H9 (cell line): ENCODE measurements at regions not wholly inside any gene's neighbourhood (a gene's known extent, or its start where the extent isn't known, plus 50 kb on each side); places are given as distances from the start of the nearest gene placed in this dataset.

ENCODE experiments used
- DNase-seq: peaks from one replicate; pipeline ENCODE4 v3.0.0-alpha.2; 2017
- H2AFZ ChIP-seq: one replicate; pipeline ENCODE4 v1.6.1; 2013; ENCODE audit warnings: mild to moderate bottlenecking, low read length, control low read depth, moderate library complexity
- H2AK5ac ChIP-seq: 2 replicates; pipeline ENCODE4 v1.6.1; 2013; ENCODE audit warnings: low read length, control low read depth, mixed read lengths; ENCODE audit not compliant: insufficient read length
- H2BK120ac ChIP-seq: one replicate; pipeline ENCODE4 v1.6.1; 2013; ENCODE audit warnings: low read depth, mild to moderate bottlenecking, low read length, control low read depth, inconsistent platforms; ENCODE audit not compliant: poor library complexity, severe bottlenecking
- H2BK12ac ChIP-seq: 2 replicates; pipeline ENCODE4 v1.6.1; 2013; ENCODE audit warnings: low read length, control low read depth, mixed read lengths, low read depth; ENCODE audit not compliant: insufficient read length
- H2BK15ac ChIP-seq: 2 replicates; pipeline ENCODE4 v1.6.1; 2013; ENCODE audit warnings: low read depth, low read length, control low read depth
- H2BK20ac ChIP-seq: one replicate; pipeline ENCODE4 v1.6.1; 2013; ENCODE audit warnings: low read depth, mild to moderate bottlenecking, low read length, control low read depth, inconsistent platforms; ENCODE audit not compliant: poor library complexity, severe bottlenecking
- H2BK5ac ChIP-seq: 2 replicates; pipeline ENCODE4 v1.6.1; 2013; ENCODE audit warnings: low read length, control low read depth, mixed read lengths; ENCODE audit not compliant: insufficient read length
- H3K14ac ChIP-seq: 2 replicates; pipeline ENCODE4 v1.6.1; 2013; ENCODE audit warnings: low read length, control low read depth; ENCODE audit not compliant: insufficient read depth
- H3K18ac ChIP-seq: 2 replicates; pipeline ENCODE4 v1.6.1; 2013; ENCODE audit warnings: low read depth, mild to moderate bottlenecking, mixed read lengths, low read length, control low read depth; ENCODE audit not compliant: insufficient read length
- H3K23ac ChIP-seq: 2 replicates; pipeline ENCODE4 v1.6.1; 2013; ENCODE audit warnings: low read length, control low read depth, mixed read lengths, low read depth; ENCODE audit not compliant: insufficient read length
- H3K23me2 ChIP-seq: 2 replicates; pipeline ENCODE4 v1.6.1; 2013; ENCODE audit warnings: low read depth, mild to moderate bottlenecking, mixed read lengths, low read length, control low read depth; ENCODE audit not compliant: insufficient read length, poor library complexity, severe bottlenecking
- H3K27ac ChIP-seq: 2 replicates; pipeline ENCODE4 v1.5.1; 2013; ENCODE audit warnings: low read length, control low read depth, mixed read lengths, low read depth; ENCODE audit not compliant: insufficient read length
- H3K27me3 ChIP-seq: 2 replicates; pipeline ENCODE4 v1.6.1; 2013; ENCODE audit warnings: low read length, control low read depth, inconsistent platforms; ENCODE audit not compliant: insufficient read depth
- H3K4ac ChIP-seq: 2 replicates; pipeline ENCODE4 v1.6.1; 2013; ENCODE audit warnings: low read depth, mild to moderate bottlenecking, control low read depth, inconsistent platforms, low read length, moderate library complexity
- H3K4me1 ChIP-seq: 2 replicates; pipeline ENCODE4 v1.6.1; 2013; ENCODE audit warnings: low read length, control low read depth, inconsistent platforms; ENCODE audit not compliant: insufficient read depth
- H3K4me2 ChIP-seq: 2 replicates; pipeline ENCODE4 v1.6.1; 2013; ENCODE audit warnings: low read length, control low read depth, mixed read lengths; ENCODE audit not compliant: insufficient read length, insufficient read depth
- H3K56ac ChIP-seq: 2 replicates; pipeline ENCODE4 v1.6.1; 2013; ENCODE audit warnings: low read depth, mild to moderate bottlenecking, mixed read lengths, low read length, control low read depth; ENCODE audit not compliant: insufficient read length
- H3K79me1 ChIP-seq: 2 replicates; pipeline ENCODE4 v1.6.1; 2013; ENCODE audit warnings: low read depth, mild to moderate bottlenecking, moderate library complexity, low read length, control low read depth, inconsistent platforms; ENCODE audit not compliant: insufficient read depth, poor library complexity, severe bottlenecking
- H3K79me2 ChIP-seq: 2 replicates; pipeline ENCODE4 v1.6.1; 2013; ENCODE audit warnings: low read length, control low read depth, inconsistent platforms; ENCODE audit not compliant: insufficient read depth
- H3K9ac ChIP-seq: 2 replicates; pipeline ENCODE4 v1.6.1; 2013; ENCODE audit warnings: low read length, control low read depth, mixed read lengths; ENCODE audit not compliant: insufficient read length; ENCODE audit errors: extremely low read depth
- H3K9me3 ChIP-seq: one replicate; pipeline ENCODE4 v1.6.1; 2013; ENCODE audit warnings: low read depth, low read length, inconsistent platforms; ENCODE audit not compliant: control insufficient read depth
- H3T11ph ChIP-seq: one replicate; pipeline ENCODE4 v1.6.1; 2013; ENCODE audit warnings: mild to moderate bottlenecking, low read length, control low read depth, inconsistent platforms
- H4K20me1 ChIP-seq: one replicate; pipeline ENCODE4 v1.6.1; 2013; ENCODE audit not compliant: control insufficient read depth, insufficient read length, insufficient read depth
- H4K5ac ChIP-seq: 2 replicates; pipeline ENCODE4 v1.6.1; 2013; ENCODE audit warnings: low read depth, mild to moderate bottlenecking, mixed read lengths, low read length, control low read depth; ENCODE audit not compliant: insufficient read length
- H4K8ac ChIP-seq: replicated peaks from 2 replicates; pipeline ENCODE4 v1.6.1; 2013; ENCODE audit warnings: low read length, control low read depth, mixed read lengths, low read depth; ENCODE audit not compliant: insufficient read length
- H4K91ac ChIP-seq: 2 replicates; pipeline ENCODE4 v1.6.1; 2013; ENCODE audit warnings: low read depth, mild to moderate bottlenecking, moderate library complexity, mixed read lengths, low read length, control low read depth; ENCODE audit not compliant: insufficient read length
- H3K27ac Mint-ChIP-seq, 3 experiments: 2 replicates in 2 of 3; 3 replicates in 1 of 3; pipeline ENCODE4 v1.8.0; 2020 to 2021; ENCODE audit warnings: mixed read lengths in 3 of 3, mild to moderate bottlenecking in 1 of 3, moderate library complexity in 1 of 3
- H3K27me3 Mint-ChIP-seq: 2 replicates; pipeline ENCODE4 v1.8.0; 2021; ENCODE audit warnings: low read depth, mild to moderate bottlenecking, moderate library complexity, mixed read lengths
- H3K36me3 Mint-ChIP-seq, 3 experiments: 2 replicates in 2 of 3; 3 replicates in 1 of 3; pipeline ENCODE4 v1.8.0; 2020 to 2021; ENCODE audit warnings: low read depth in 3 of 3, mixed read lengths in 3 of 3; ENCODE audit not compliant: insufficient read depth in 1 of 3
- H3K4me1 Mint-ChIP-seq, 2 experiments: 2 replicates each; pipeline ENCODE4 v1.8.0; 2020; ENCODE audit warnings: mixed read lengths in 2 of 2
- H3K4me3 Mint-ChIP-seq, 2 experiments: 2 replicates in 1 of 2; 3 replicates in 1 of 2; pipeline ENCODE4 v1.8.0; 2020 to 2021; ENCODE audit warnings: mild to moderate bottlenecking in 2 of 2, mixed read lengths in 2 of 2, moderate library complexity in 1 of 2
- H3K9me3 Mint-ChIP-seq, 2 experiments: 2 replicates in 1 of 2; 3 replicates in 1 of 2; pipeline ENCODE4 v1.8.0; 2020; ENCODE audit warnings: mild to moderate bottlenecking in 2 of 2, mixed read lengths in 2 of 2, moderate library complexity in 1 of 2
- WGBS: extraction: QIAGEN DNeasy Blood & Tissue Kit; methylation state at CpG from one replicate; pipeline ENCODE4 v1.1.7; 2013; ENCODE audit warnings: missing lambda C conversion rate, low lambda C conversion rate, mixed read lengths; ENCODE audit not compliant: insufficient read length; ENCODE audit errors: extremely low coverage; 5-methylcytosine and 5-hydroxymethylcytosine counted together
- TF ChIP-seq, protein P1 (sequence below): fragments of 200-600 bp; sonication (generic); conservative IDR thresholded peaks from 3 replicates; pipeline ENCODE4 v1.8.0; 2021; ENCODE audit warnings: antibody characterized with exemption, mild to moderate bottlenecking

- no peak overlapping the region for H2BK20ac ChIP-seq
- no peak for DNase-seq
- no peak overlapping the region for H4K91ac ChIP-seq
- no peaks in the 10 kb centered on the region for H3K79me2 ChIP-seq
- H3K4ac ChIP-seq = no peak overlapping the region
- no peak overlapping the region for H3K18ac ChIP-seq
- H3K23ac ChIP-seq = no peak overlapping the region
- no peak overlapping the region for H4K5ac ChIP-seq
- no peak overlapping the region for H3K4me2 ChIP-seq
- TF ChIP-seq, protein P1, sequence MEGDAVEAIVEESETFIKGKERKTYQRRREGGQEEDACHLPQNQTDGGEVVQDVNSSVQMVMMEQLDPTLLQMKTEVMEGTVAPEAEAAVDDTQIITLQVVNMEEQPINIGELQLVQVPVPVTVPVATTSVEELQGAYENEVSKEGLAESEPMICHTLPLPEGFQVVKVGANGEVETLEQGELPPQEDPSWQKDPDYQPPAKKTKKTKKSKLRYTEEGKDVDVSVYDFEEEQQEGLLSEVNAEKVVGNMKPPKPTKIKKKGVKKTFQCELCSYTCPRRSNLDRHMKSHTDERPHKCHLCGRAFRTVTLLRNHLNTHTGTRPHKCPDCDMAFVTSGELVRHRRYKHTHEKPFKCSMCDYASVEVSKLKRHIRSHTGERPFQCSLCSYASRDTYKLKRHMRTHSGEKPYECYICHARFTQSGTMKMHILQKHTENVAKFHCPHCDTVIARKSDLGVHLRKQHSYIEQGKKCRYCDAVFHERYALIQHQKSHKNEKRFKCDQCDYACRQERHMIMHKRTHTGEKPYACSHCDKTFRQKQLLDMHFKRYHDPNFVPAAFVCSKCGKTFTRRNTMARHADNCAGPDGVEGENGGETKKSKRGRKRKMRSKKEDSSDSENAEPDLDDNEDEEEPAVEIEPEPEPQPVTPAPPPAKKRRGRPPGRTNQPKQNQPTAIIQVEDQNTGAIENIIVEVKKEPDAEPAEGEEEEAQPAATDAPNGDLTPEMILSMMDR = no peak
- H4K8ac ChIP-seq = no peak overlapping the region
- H2BK15ac ChIP-seq = no peak overlapping the region
- H3K4me1 ChIP-seq = no peaks in the 10 kb centered on the region
- H3K27ac ChIP-seq = no peak overlapping the region
- H3K27me3 ChIP-seq = no peaks in the 10 kb centered on the region
- WGBS = no CpG with 5 or more reads among the region's 2 CpGs
- no peak overlapping the region for H3K14ac ChIP-seq
- no peaks in the 10 kb centered on the region for H3K79me1 ChIP-seq
- no peak overlapping the region for H2BK120ac ChIP-seq
- H3T11ph ChIP-seq = no peak overlapping the region
- H2AFZ ChIP-seq = no peak overlapping the region
- Mint-ChIP-seq H3K9me3 (peaks cover 19 to 20% of the 10 kb centered on the region in 2 experiments; a peak in 4 of 5 replicates), H3K36me3 (peaks cover 14 to 27% (median 16%) of the 10 kb centered on the region in 3 experiments; a peak in 6 of 7 replicates), H3K4me1 (no peaks in the 10 kb centered on the region), H3K27me3 (no peaks in the 10 kb centered on the region), H3K27ac (no peak overlapping the region), H3K4me3 (no peak overlapping the region)
- H3K56ac ChIP-seq = no peak overlapping the region
- H4K20me1 ChIP-seq = no peaks in the 10 kb centered on the region
- no peak overlapping the region for H2BK12ac ChIP-seq
- no peak overlapping the region for H3K9ac ChIP-seq
- no peaks in the 10 kb centered on the region for H3K23me2 ChIP-seq
- H2AK5ac ChIP-seq = no peak overlapping the region
- H3K9me3 ChIP-seq = peaks cover 6% of the 10 kb centered on the region
- H2BK5ac ChIP-seq = no peak overlapping the region
Measured at GRCh38 chr7:13604178-13604577, 385.3 kb downstream of the ETV1 start.
